ENCODE measurements at regions not wholly inside any gene's neighbourhood (a gene's known extent, or its start where the extent isn't known, plus 50 kb on each side); places are given as distances from the start of the nearest gene placed in this dataset.

DNA sequence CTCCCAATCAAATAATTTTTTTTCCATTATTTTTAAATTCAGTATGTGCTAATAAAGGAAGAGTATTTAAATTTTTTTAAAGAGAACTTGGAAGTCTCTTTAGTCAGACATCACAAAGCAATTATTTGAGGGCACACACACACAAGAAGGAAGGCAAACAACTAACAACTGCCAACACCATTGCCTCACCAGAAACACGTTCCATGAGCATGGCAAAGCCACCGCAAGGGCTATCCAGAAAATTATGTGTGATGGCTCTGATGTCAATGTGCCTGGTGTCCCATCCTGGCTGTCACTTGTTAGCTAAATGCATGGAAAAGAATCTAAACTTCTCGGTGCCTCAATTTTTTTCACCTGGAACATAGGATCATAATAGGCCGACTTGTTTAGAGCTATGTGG, 262.9 kb downstream of the SEC16B start:
- intact Hi-C loops (cut with micrococcal nuclease): no loop called here
- no peaks in the 10 kb centered on the region for H3K9me3 ChIP-seq (ENCODE audit: control insufficient read depth, insufficient read depth, low read length)
- no peak overlapping the region for H2BK15ac ChIP-seq (ENCODE audit: low read depth, low read length)
- no peak overlapping the region for H2AFZ ChIP-seq (replicated peaks; ENCODE audit: low read length, poor library complexity)
- no peak overlapping the region for H2AK9ac ChIP-seq (replicated peaks; ENCODE audit: low read depth, low read length, poor library complexity)
- H2BK20ac ChIP-seq (ENCODE audit: low read depth, low read length): no peak overlapping the region
- BruUV-seq (replicated peaks): no TSS peak
- H3K79me1 ChIP-seq (ENCODE audit: low read depth in 1 of 2, low read length in 2 of 2): no peaks in the 10 kb centered on the region
- no peak overlapping the region for H2BK120ac ChIP-seq (ENCODE audit: low read depth, low read length)
- H3K23ac ChIP-seq (ENCODE audit: low read depth, low read length): no peak overlapping the region
- H2AK5ac ChIP-seq (ENCODE audit: low read depth, low read length): no peak overlapping the region
- POLR2A ChIA-PET (ENCODE audit: unreplicated experiment): no interaction called here
- no peak overlapping the region for H3K18ac ChIP-seq (ENCODE audit: low read depth, low read length)
- H3K4me2 ChIP-seq (ENCODE audit: low read depth, low read length): no peak overlapping the region
- no peak overlapping the region for H2BK5ac ChIP-seq (ENCODE audit: low read depth, low read length, poor library complexity, severe bottlenecking)
- H3K14ac ChIP-seq (replicated peaks; ENCODE audit: low read depth, low read length): no peak overlapping the region
- H3K4me3 ChIP-seq (ENCODE audit: insufficient read depth, low read depth, low read length): no peak overlapping the region
- ATAC-seq (ENCODE audit: low read depth) (no peak), DNase-seq (no peak)
- no CpG with 5 or more reads among the region's 4 CpGs for WGBS, 2 experiments (ENCODE audit: extremely low coverage in 2 of 2, insufficient read length in 1 of 2)
- CTCF ChIA-PET: no interaction called here
- H4K5ac ChIP-seq (ENCODE audit: low read depth, low read length): no peak overlapping the region
- in situ Hi-C loops (cut with MboI; ENCODE audit: low sequenced_read_pairs): no loop called here
- H3K4me1 ChIP-seq (ENCODE audit: control insufficient read depth, insufficient read depth, low read length): no peaks in the 10 kb centered on the region
- no peak overlapping the region for H3K4ac ChIP-seq (ENCODE audit: low read depth, low read length)
- H3K56ac ChIP-seq (ENCODE audit: extremely low read depth, insufficient read depth, low read length): no peak overlapping the region
- TF ChIP-seq POLR2A (IDR thresholded peaks at IDR 0.05; ENCODE audit: low read depth, low read length) (no peak), CEBPB (IDR thresholded peaks at IDR 0.05; ENCODE audit: low read depth, low read length) (no peak), FOS (IDR thresholded peaks at IDR 0.05; ENCODE audit: low read depth, low read length) (no peak), NFE2L2 (IDR thresholded peaks at IDR 0.05; ENCODE audit: low read depth, low read length) (no peak)
- TF ChIP-seq, protein P1, sequence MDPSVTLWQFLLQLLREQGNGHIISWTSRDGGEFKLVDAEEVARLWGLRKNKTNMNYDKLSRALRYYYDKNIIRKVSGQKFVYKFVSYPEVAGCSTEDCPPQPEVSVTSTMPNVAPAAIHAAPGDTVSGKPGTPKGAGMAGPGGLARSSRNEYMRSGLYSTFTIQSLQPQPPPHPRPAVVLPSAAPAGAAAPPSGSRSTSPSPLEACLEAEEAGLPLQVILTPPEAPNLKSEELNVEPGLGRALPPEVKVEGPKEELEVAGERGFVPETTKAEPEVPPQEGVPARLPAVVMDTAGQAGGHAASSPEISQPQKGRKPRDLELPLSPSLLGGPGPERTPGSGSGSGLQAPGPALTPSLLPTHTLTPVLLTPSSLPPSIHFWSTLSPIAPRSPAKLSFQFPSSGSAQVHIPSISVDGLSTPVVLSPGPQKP (IDR thresholded peaks at IDR 0.05; ENCODE audit: borderline replicate concordance, low read depth, low read length): no peak
- no peaks in the 10 kb centered on the region for H4K20me1 ChIP-seq (ENCODE audit: insufficient read depth, low read length)
- H3K27ac ChIP-seq (ENCODE audit: insufficient read depth, low read length): no peak overlapping the region
- H4K8ac ChIP-seq (ENCODE audit: low read depth in 2 of 2, low read length in 2 of 2): no peak overlapping the region
- no peaks in the 10 kb centered on the region for H3K36me3 ChIP-seq (ENCODE audit: control insufficient read depth, insufficient read depth, low read length)
- no peak overlapping the region for H3K9ac ChIP-seq (ENCODE audit: low read depth, low read length)
- H4K91ac ChIP-seq (ENCODE audit: insufficient read depth, low read depth, low read length): no peak overlapping the region
- H3K9me1 ChIP-seq (ENCODE audit: insufficient read depth, low read length): no peaks in the 10 kb centered on the region
- H3K27me3 ChIP-seq (ENCODE audit: control insufficient read depth, insufficient read depth, low read length): no peaks in the 10 kb centered on the region
- dilution Hi-C loops (cut with HindIII; ENCODE audit: low sequenced_read_pairs, unreplicated experiment): no loop called here
